ENCODE measurements at regions not wholly inside any gene's neighbourhood (a gene's known extent, or its start where the extent isn't known, plus 50 kb on each side); places are given as distances from the start of the nearest gene placed in this dataset.

DNA sequence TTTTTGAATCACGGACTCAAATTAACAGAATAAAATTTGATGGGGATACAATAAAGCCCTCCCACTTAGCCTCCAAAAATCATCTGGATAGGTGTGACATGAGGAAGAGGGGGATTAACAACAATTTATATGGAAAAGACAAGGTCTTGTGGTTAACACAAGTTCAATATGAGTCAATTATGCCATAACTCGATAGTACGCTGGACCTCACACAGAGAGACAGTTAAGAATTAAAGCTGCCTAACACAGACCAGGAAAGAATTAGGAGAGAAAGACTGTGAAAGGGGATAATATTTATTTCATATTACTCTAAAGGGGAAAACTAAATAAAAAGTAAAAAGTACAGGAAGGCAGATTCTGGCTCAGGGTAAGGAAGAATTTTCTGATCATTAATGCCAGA is 243.7 kb upstream of the LYPLAL1 start:
- no peak for TF ChIP-seq EZH2 (optimal IDR thresholded peaks at IDR 0.05; ENCODE audit: low read depth, low read length)
- TF ChIP-seq EZH2phosphoT487 (IDR thresholded peaks at IDR 0.05; ENCODE audit: low read length): no peak
- TF ChIP-seq, protein P1, sequence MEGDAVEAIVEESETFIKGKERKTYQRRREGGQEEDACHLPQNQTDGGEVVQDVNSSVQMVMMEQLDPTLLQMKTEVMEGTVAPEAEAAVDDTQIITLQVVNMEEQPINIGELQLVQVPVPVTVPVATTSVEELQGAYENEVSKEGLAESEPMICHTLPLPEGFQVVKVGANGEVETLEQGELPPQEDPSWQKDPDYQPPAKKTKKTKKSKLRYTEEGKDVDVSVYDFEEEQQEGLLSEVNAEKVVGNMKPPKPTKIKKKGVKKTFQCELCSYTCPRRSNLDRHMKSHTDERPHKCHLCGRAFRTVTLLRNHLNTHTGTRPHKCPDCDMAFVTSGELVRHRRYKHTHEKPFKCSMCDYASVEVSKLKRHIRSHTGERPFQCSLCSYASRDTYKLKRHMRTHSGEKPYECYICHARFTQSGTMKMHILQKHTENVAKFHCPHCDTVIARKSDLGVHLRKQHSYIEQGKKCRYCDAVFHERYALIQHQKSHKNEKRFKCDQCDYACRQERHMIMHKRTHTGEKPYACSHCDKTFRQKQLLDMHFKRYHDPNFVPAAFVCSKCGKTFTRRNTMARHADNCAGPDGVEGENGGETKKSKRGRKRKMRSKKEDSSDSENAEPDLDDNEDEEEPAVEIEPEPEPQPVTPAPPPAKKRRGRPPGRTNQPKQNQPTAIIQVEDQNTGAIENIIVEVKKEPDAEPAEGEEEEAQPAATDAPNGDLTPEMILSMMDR (IDR thresholded peaks at IDR 0.05; ENCODE audit: low read length): no peak
- no peaks in the 10 kb centered on the region for H3K4me1 ChIP-seq (ENCODE audit: low read length)
- no peak for DNase-seq
- no peaks in the 10 kb centered on the region for H3K27me3 ChIP-seq (replicated peaks; ENCODE audit: insufficient read depth, low read length)
- no peak overlapping the region for H3K4me2 ChIP-seq (ENCODE audit: low read depth, low read length)
- H2AFZ ChIP-seq (ENCODE audit: low read length): no peak overlapping the region
- no peak overlapping the region for H3K4me3 ChIP-seq (ENCODE audit: low read length)
- no peak overlapping the region for H3K27ac ChIP-seq (ENCODE audit: low read length)
- no peaks in the 10 kb centered on the region for H3K79me2 ChIP-seq (ENCODE audit: low read length)
- no peaks in the 10 kb centered on the region for H4K20me1 ChIP-seq (ENCODE audit: insufficient read depth, low read length)
- H3F3A ChIP-seq (ENCODE audit: insufficient read depth, low read length): no peaks in the 10 kb centered on the region
- no peaks in the 10 kb centered on the region for H3K36me3 ChIP-seq (replicated peaks; ENCODE audit: insufficient read depth, low read length)
- H3K9me2 ChIP-seq (replicated peaks; ENCODE audit: insufficient read depth, low read length): no peaks in the 10 kb centered on the region
- H3K9ac ChIP-seq (ENCODE audit: low read length): no peak overlapping the region
- H3K9me3 ChIP-seq (replicated peaks; ENCODE audit: insufficient read depth, low read length): no peaks in the 10 kb centered on the region

DNA sequence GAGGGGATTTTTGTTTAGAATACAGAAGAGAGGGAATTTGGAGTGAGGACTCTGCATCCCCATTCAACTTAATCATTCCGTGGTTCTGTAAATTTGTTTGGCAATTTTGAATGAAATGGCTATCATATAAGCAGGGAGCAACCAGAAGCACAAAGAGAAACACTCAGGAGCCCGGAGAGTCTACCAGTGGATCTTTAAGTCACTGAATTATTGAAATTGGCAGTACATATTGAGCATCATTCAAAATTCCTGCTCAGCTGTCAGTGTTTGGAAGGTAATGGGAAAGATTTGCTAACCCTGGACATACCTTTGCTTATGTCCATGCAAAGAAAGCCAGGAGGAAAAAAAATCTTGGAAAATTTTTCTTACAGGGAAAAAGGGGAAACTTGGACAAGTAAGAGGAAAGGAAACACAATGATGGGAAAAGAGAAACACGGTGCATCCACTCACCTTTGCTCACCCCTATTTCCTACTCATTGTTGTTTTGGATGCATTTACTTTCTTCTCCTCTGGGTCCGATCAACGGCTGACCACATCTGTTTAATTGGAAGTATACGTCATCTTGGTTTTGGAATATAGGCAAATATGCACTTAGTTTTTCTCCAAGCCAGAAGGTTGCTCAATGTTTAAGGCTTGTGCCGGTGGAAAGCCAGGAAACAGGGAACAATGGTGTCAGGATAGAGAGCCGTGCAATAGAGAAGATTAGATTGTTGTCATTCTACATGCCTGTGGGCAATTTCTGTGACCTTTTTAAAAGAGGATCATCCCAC is 243.0 kb upstream of the LYPLAL1 start:
- Histone ChIP-seq H3K9ac (ENCODE audit: low read length) (no peak overlapping the region), H3K36me3 (replicated peaks; ENCODE audit: insufficient read depth, low read length) (no peaks in the 10 kb centered on the region), H3K4me2 (ENCODE audit: low read depth, low read length) (no peak overlapping the region), H3K9me2 (replicated peaks; ENCODE audit: insufficient read depth, low read length) (no peaks in the 10 kb centered on the region), H3K4me1 (ENCODE audit: low read length) (no peaks in the 10 kb centered on the region), H4K20me1 (ENCODE audit: insufficient read depth, low read length) (no peaks in the 10 kb centered on the region), H3K27ac (ENCODE audit: low read length) (no peak overlapping the region), H3K27me3 (replicated peaks; ENCODE audit: insufficient read depth, low read length) (no peaks in the 10 kb centered on the region), H2AFZ (ENCODE audit: low read length) (no peak overlapping the region), H3K9me3 (replicated peaks; ENCODE audit: insufficient read depth, low read length) (no peaks in the 10 kb centered on the region), H3F3A (ENCODE audit: insufficient read depth, low read length) (no peaks in the 10 kb centered on the region), H3K4me3 (ENCODE audit: low read length) (no peak overlapping the region), H3K79me2 (ENCODE audit: low read length) (no peaks in the 10 kb centered on the region)
- no peak for DNase-seq
- TF ChIP-seq, protein P1 (IDR thresholded peaks at IDR 0.05; ENCODE audit: low read length): no peak
- TF ChIP-seq EZH2 (optimal IDR thresholded peaks at IDR 0.05; ENCODE audit: low read depth, low read length): no peak
- no peak for TF ChIP-seq EZH2phosphoT487 (IDR thresholded peaks at IDR 0.05; ENCODE audit: low read length)

DNA sequence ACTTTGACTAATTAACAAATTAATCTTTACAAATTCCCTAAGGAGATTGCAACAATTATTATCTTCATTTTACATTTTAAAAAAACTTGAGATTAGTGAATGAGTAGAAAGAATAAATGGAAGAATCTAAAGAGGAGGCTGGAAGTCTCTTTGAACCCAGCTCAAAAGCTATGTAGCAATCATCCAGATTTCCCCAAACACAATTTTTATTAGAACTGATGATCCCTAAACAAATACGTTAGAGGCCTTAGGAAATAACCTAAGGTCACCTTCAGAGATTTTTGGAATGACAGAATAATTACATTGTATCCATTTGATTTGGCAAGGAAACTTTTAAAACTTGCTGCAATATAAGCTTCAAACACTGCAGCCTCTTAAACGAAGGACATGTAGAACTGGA is 242.4 kb upstream of the LYPLAL1 start:
- no peaks in the 10 kb centered on the region for H3K79me2 ChIP-seq (ENCODE audit: low read length)
- H4K20me1 ChIP-seq (ENCODE audit: insufficient read depth, low read length): no peaks in the 10 kb centered on the region
- H3K27ac ChIP-seq (ENCODE audit: low read length): no peak overlapping the region
- no peaks in the 10 kb centered on the region for H3K4me1 ChIP-seq (ENCODE audit: low read length)
- no peak overlapping the region for H3K4me3 ChIP-seq (ENCODE audit: low read length)
- no peak for DNase-seq
- H3K36me3 ChIP-seq (replicated peaks; ENCODE audit: insufficient read depth, low read length): no peaks in the 10 kb centered on the region
- H3K4me2 ChIP-seq (ENCODE audit: low read depth, low read length): no peak overlapping the region
- H3K9ac ChIP-seq (ENCODE audit: low read length): no peak overlapping the region
- H3K9me2 ChIP-seq (replicated peaks; ENCODE audit: insufficient read depth, low read length): no peaks in the 10 kb centered on the region
- no peaks in the 10 kb centered on the region for H3F3A ChIP-seq (ENCODE audit: insufficient read depth, low read length)
- no peak for TF ChIP-seq EZH2phosphoT487 (IDR thresholded peaks at IDR 0.05; ENCODE audit: low read length)
- no peak for TF ChIP-seq EZH2 (optimal IDR thresholded peaks at IDR 0.05; ENCODE audit: low read depth, low read length)
- TF ChIP-seq, protein P1 (IDR thresholded peaks at IDR 0.05; ENCODE audit: low read length): no peak
- no peaks in the 10 kb centered on the region for H3K27me3 ChIP-seq (replicated peaks; ENCODE audit: insufficient read depth, low read length)
- no peaks in the 10 kb centered on the region for H3K9me3 ChIP-seq (replicated peaks; ENCODE audit: insufficient read depth, low read length)
- no peak overlapping the region for H2AFZ ChIP-seq (ENCODE audit: low read length)

Data from MM.1S (cell line).